GM12892 (cell line): ENCODE measurements at regions not wholly inside any gene's neighbourhood (a gene's known extent, or its start where the extent isn't known, plus 50 kb on each side); places are given as distances from the start of the nearest gene placed in this dataset.

Experiments used
- POLR2A ChIP-seq: IDR thresholded peaks from 2 replicates; pipeline ENCODE4 v1.6.1; 2011; ENCODE audit warnings: low read depth, low read length, control low read depth
- TAF1 ChIP-seq: IDR thresholded peaks from 2 replicates; pipeline ENCODE4 v1.6.1; 2011; ENCODE audit warnings: low read depth, mild to moderate bottlenecking, control low read depth, low read length, borderline replicate concordance

GRCh38 chr22:49094151-49094550 is 733.5 kb downstream of the BRD1 start:
- no peak for TF ChIP-seq POLR2A
- no peak for TF ChIP-seq TAF1
